NCI-H1417 (cell line): ENCODE measurements at regions not wholly inside any gene's neighbourhood (a gene's known extent, or its start where the extent isn't known, plus 50 kb on each side); places are given as distances from the start of the nearest gene placed in this dataset.
"Not testable (repeated sequence)": the region's sequence is repeated elsewhere in the genome, so short reads cannot be mapped to it uniquely, and the experiment has no call there.

Source experiments
- DNase-seq, 3 experiments: peaks; one replicate each; lab custom pipeline; 2025; lab: John Stamatoyannopoulos, UW

GRCh38 chr2:31736695-31737454 is 156.1 kb upstream of the SRD5A2 start:
- DNase-seq: no peak

DNA sequence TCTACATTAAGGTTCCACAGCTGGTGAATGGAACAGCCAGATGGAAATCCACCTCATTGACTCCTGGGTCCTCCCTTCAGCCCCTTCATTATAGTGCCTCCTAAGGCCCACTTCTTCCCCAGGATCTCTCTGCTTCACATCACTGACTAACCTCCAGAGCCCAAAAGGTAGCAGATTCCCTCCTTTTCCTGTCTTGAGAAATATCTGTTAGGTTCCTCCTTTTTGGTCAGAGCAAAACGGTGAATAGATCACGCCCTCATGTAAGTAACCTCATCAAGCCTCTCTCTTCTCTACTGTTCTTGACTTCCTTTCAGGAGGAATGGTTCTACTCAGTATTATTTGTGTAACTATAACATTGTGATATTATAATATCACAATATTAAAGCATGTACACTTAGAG is 155.0 kb upstream of the SRD5A2 start:
- DNase-seq: no peak

GRCh38 chr2:31729442-31730092 is 148.8 kb upstream of the SRD5A2 start:
- peak; percentile 17 to 71 (median 38) for DNase-seq

DNA sequence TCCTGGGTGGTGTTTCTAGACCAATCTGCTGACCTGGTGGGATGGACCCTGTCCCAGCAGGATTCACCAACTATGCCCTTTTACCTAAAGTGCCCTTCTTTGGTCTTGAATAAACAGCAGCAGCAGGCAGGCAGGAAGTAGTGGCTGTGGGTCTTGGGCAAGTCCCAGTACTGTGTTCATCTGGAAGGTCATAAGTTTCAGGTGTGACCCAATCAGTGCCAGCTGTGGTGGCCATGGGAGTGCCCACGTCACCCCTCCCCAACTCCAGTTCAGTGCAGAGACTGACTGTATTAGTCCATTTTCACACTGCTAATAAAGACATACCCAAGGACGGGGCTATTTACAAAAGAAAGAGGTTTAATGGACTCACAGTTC is 148.3 kb upstream of the SRD5A2 start:
- no peak for DNase-seq

DNA sequence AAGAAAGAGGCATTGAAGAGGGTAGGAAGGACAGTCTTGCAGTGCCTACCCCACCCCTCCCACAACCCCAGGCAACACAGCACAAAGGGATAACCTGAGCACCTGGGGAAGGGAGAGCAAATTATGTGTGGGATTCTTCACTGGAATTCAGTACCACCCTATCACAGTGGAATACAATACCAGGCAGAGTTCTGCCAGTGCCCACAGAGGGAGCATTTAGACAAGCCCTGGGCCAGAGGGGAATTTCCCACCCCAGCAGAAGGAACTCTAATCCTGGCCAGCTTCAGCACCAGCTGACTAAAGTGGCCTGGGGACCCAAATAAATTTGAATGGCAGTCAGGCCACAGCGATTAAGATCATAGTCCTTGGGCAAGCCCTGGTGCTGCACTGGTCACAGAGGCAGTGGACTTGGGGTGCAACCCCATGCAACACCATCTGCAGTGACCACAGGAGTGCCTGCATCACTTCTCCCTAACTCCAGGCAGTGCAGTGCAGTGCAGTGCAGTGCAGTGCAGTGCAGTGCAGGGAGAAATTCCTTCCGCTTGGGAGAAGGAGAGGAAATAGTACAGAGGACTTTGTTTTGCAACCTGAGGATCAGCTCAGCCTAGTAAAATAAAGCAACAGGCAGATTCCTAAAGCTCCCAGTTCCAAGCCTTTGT is 147.8 kb upstream of the SRD5A2 start:
- no peak for DNase-seq

GRCh38 chr2:31726457-31726856 is 145.7 kb upstream of the SRD5A2 start:
- no peak for DNase-seq

DNA sequence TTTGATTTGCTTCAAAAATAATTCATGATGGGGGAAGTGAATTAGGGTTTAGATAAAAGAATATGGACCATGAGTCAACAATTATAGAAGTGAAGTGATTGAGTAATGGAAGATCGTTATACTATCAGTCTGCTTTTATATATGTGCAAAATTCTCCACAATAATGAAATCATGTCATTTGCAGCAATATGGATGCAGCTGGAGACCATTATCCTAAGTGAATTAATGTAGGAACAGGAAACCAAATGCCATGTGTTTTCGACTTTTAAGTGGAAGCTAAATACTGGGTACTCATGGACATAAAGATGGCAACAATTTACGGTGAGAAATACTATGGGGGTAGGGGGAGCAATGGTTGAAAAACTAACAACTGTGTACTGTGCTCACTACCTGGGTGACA is 144.7 kb upstream of the SRD5A2 start:
- peak in 1 of 3 experiments; percentile 8 for DNase-seq

DNA sequence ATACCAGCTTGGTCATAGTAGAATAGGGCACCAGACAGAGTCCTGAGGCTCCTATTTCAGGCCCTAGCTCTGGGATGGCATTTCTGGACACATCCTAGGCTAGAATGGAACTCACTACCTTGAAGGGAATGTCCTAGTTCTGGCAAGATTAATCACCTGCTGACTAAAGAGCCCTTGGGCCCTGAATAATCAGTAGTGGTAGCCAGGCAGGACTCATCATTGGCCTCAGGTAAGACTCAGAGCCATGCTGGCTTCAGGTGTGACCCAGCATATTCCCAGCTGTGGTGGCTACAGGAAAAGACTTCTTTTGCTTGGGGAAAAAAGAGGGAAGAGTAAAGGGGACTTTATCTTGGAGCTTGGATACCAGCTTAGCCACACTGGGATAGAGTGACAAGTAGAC is 131.0 kb upstream of the SRD5A2 start:
- DNase-seq: no peak

GRCh38 chr2:31710121-31710520 is 129.4 kb upstream of the SRD5A2 start:
- no peak for DNase-seq

DNA sequence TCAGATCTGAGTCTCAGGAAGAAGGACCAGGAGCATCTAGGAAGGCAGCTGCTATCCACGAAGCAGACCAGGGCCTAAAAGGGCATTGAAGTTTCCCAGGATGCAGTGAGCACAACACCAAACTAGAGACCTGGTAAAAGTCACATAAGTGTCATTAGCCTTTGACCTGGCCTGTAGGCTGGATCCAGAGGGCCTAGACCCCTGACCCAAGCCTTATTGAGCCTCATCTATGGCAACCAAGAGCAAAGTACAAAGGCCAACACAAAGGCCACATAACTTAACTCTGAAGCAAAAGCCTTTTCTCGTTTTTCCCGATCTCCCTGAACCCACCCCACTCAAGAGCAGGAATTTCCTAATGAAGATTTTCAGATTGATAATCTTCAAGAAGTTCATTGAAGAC is 127.3 kb upstream of the SRD5A2 start:
- no peak for DNase-seq

GRCh38 chr2:31704561-31705212 is 123.9 kb upstream of the SRD5A2 start:
- DNase-seq: no peak

DNA sequence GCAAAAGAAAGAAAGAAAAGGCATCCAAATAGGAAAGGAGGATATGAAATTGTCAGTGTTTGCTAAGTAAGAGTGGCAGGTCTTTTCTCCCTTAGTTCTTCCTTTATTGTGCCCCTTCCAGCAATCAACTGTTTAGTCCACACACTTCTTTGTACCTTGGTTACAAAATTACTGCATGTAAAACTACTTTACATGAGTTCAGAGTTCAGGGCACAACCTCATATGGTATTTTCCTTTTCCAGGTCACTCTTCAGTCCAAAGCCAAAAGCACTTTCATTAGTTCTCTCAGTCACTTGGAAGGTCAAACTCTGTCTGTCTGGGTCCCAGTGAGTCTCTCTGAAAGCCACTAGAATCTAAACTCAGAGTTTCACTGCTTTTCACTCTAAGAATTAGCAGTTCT is 122.5 kb upstream of the SRD5A2 start:
- no peak for DNase-seq

DNA sequence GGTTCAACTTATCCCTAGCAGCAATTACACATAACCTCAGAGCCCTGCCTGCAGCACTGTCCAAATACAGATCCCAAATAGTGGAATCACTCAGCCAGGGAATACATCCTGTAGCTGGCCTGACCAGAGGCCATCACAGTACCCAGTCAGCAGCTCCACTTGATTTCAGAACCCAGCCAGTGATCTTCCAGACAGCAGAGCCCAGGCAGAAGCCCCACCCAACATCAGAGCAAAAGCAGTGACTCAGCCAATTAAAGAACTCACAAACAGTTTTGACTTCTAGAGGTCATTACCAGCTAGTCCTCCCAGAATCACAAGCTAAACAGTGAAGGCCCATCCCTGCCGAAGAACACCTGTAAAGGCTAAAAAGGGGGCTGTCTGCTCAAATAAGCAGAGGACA is 118.0 kb upstream of the SRD5A2 start:
- DNase-seq: no peak

DNA sequence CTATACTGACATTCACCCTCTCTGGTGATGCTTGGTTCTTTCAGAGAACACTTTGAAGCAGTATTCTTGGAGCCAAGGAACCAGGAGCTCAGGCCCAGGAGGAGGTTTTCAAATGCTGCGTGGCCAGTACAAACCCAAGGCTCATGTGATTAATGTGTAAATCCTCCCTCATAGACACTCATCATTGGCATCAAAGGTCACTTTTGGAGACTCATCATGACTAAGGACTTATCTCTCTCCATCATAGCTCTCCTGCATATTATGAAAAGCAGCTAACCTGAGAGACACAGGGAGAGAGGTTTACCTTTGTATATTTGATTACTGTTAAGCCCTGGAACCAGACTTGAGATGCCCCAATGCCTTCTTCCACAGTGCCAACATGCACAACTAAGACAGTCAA is 115.3 kb upstream of the SRD5A2 start:
- DNase-seq: no peak

DNA sequence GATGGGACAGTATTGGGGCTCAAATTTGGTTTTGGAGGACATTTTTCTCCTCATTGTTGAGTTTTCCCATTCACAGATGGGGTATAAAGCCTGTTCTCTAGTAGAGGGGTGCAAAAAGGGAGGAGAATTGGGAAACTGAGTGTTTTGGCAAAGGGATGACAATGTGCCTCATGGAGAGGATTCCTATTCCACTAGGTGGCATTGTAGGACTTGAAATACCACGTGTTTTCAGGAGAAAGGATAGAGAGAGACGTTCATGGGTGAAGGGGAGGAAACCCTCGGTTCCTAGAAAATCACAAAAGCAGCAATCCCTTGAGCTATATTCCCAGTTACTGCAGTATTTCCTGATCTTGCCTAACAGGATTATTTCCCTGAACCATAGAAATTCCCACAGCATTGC is 113.7 kb upstream of the SRD5A2 start:
- DNase-seq: no peak

DNA sequence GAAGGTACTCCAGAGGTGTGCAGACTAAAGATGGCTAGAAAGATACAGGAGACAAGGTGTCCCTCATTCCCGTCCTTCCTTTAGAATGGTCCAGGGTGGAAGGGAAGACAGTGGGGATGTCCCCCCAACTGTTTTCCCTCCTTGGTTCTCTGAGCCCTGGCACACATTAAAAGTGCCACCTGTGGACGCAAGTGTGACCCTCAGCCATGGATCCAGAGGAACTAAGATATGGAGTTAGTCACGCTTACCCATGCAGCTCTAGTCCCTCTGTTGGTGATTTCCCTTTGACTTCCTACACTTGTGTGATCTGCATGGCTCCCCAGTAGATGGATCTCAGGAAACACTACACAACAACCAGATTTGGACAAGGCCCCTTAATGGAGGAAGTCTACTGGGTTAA is 113.1 kb upstream of the SRD5A2 start:
- DNase-seq: peak in 1 of 3 experiments; percentile 4

DNA sequence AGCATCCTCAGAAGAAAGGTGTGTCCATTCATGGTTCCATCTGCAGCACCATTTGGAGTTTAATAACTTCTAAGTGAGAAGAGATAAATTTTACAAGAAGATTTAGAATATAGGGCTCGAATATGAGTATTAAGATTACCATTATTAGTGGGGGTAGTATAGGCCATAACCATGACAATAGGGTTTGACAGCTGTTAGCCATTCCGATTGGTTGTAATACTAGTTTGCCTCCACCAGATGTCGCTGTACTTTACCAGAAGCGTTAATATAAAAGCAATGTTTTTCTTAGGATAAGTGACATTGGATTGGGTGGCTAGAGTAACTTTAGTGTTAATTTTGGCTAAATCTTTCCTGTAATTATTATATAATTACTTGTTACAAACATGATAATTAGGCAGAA is 107.5 kb upstream of the SRD5A2 start:
- no peak for DNase-seq

DNA sequence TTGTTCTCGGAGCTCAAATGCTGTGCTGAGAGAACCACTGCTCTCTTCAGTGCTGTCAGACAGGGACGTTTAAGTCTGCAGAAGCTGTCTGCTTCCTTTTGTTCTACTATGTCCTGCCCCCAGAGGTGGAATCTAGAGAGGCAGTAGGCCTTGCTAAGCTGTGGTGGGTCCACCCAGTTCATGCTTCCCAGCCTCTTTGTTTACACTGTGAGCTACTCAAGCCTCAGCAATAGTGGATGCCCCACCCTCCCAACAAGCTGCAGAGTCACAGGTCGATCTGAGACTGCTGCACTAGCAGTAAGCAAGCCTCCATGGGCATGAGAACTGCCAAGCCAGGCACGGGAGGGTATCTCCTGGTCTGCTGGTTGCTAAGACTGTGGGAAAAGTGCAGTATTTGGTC is 102.8 kb upstream of the SRD5A2 start:
- not testable (repeated sequence) for DNase-seq

DNA sequence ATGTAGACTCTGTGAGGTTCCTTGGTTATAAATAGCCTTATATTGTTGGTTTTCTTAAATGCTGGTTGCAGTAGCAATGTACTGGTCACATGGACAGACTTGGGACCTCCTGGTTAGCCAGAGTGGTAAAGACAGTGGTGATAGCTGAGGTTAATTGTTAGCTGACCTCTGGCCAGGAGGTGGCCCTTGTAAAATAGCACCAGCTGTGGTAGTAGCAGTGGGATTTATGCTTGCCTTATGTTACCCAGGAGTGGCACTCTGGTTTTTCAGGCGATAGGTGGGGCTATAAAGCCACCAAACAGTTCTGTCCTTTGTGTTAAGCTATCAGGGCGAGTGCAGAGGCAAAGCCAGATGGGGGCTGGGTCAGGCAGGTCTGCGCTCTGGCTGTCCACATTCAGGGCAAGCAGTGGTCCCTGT is 94.8 kb upstream of the SRD5A2 start:
- no peak for DNase-seq

DNA sequence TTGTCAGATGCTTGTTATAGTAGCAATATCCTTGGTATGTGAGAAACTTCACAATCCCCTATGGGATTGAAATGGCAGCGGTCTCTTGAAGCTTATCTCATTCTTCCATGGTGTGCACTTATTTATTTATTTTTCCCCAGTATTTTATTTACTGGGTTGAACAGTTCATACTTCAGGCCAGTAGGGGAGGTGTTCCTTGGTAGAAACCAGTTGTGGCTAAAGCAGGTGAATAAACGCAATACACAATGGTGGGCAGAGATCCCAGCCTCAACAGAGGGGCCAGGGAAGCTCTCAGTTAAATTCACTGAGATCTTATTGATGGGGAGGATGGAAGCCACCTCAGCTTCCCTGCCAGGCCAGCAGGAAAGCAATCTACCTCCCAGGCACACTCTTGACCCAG is 93.7 kb upstream of the SRD5A2 start:
- DNase-seq: no peak

DNA sequence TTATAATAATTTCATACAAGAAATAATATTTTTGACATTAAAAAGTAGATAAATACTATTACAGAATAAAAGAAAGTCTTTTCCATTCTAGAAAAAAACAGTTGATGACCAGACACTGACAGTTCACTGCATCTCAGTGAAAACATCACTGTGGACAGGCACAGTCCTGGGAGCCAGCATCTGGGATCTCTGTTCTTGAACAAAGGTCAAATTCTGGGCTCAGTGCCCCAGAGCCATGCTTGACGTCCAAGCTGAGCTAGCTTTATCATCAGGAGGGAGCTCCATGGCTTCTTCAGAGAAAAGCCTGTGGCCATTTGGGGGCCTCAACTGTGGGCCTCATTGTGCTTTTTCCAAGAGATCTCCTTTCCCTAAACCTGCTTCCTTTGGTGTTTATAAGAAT is 86.1 kb upstream of the SRD5A2 start:
- no peak for DNase-seq

- no peak for DNase-seq
Measured at GRCh38 chr2:31664949-31665724, 84.4 kb upstream of the SRD5A2 start.
